GM06990 (cell line): ENCODE measurements at regions not wholly inside any gene's neighbourhood (a gene's known extent, or its start where the extent isn't known, plus 50 kb on each side); places are given as distances from the start of the nearest gene placed in this dataset.

Experiments used
- DNase-seq: peaks from one replicate; pipeline ENCODE4 v3.0.0-alpha.2; 2011; ENCODE audit not compliant: insufficient read length; ENCODE audit errors: extremely low read depth
- H3K27me3 ChIP-seq: replicated peaks from 2 replicates; pipeline ENCODE4 v1.6.0; 2011; ENCODE audit warnings: low read length; ENCODE audit not compliant: control insufficient read depth, insufficient read depth
- H3K36me3 ChIP-seq: 2 replicates; pipeline ENCODE4 v1.5.1; 2011; ENCODE audit warnings: low read length; ENCODE audit not compliant: control insufficient read depth, insufficient read depth
- H3K4me3 ChIP-seq: replicated peaks from 2 replicates; pipeline ENCODE4 v1.5.1; 2011; ENCODE audit warnings: low read depth, mild to moderate bottlenecking, control low read depth, low read length
- CTCF ChIP-seq: IDR thresholded peaks from 2 replicates; pipeline ENCODE4 v1.5.1; 2011; ENCODE audit warnings: low read length, control low read depth, mild to moderate bottlenecking, inconsistent platforms; ENCODE audit not compliant: insufficient read depth, poor library complexity, severe bottlenecking

- no peak for DNase-seq
- TF ChIP-seq CTCF = no peak
- Histone ChIP-seq H3K36me3 (no peaks in the 10 kb centered on the region), H3K27me3 (no peaks in the 10 kb centered on the region), H3K4me3 (no peak overlapping the region)
Observed at GRCh38 chr15:93241696-93242585, 152.9 kb upstream of the RGMA start.

GRCh38 chr15:93239993-93240392, 151.0 kb upstream of the RGMA start:
- DNase-seq = no peak
- no peaks in the 10 kb centered on the region for H3K36me3 ChIP-seq
- no peak overlapping the region for H3K4me3 ChIP-seq
- TF ChIP-seq CTCF = no peak
- H3K27me3 ChIP-seq = no peaks in the 10 kb centered on the region

- H3K4me3 ChIP-seq = no peak overlapping the region
- H3K36me3 ChIP-seq = no peaks in the 10 kb centered on the region
- TF ChIP-seq CTCF = no peak
- H3K27me3 ChIP-seq = no peaks in the 10 kb centered on the region
- DNase-seq = no peak
Observed at GRCh38 chr15:93239591-93239990, 150.6 kb upstream of the RGMA start.

GRCh38 chr15:93238641-93239040, 149.6 kb upstream of the RGMA start:
- TF ChIP-seq CTCF = no peak
- Histone ChIP-seq H3K36me3 (no peaks in the 10 kb centered on the region), H3K27me3 (no peaks in the 10 kb centered on the region), H3K4me3 (no peak overlapping the region)
- DNase-seq = no peak

- no peak for TF ChIP-seq CTCF
- no peak for DNase-seq
- Histone ChIP-seq H3K4me3 (no peak overlapping the region), H3K27me3 (no peaks in the 10 kb centered on the region; the same call in 1 of the 2 replicates), H3K36me3 (no peaks in the 10 kb centered on the region)
Observed at GRCh38 chr15:93235926-93236780, 147.1 kb upstream of the RGMA start.
